ENCODE measurements at regions not wholly inside any gene's neighbourhood (a gene's known extent, or its start where the extent isn't known, plus 50 kb on each side); places are given as distances from the start of the nearest gene placed in this dataset.

DNA sequence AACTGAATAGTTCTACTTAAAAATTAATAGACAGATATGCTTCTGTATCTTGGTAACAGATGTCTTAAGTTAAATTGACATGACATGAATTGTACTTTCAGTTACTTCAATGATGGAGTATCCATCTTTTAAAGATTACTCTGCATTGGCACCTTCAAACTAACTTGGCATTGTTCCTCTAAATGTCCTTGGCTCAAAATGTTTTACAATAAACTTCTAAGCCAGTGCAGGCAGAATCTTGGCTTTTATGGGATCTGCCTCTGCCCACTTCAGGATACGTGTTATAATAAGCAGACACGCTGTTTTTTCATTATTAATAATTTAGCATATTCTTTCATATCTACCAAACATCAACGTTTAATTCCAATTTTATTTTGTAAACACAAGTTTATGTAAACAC, 873.4 kb upstream of the ADAMTS5 start:
- CTCF ChIA-PET = no interaction called here

DNA sequence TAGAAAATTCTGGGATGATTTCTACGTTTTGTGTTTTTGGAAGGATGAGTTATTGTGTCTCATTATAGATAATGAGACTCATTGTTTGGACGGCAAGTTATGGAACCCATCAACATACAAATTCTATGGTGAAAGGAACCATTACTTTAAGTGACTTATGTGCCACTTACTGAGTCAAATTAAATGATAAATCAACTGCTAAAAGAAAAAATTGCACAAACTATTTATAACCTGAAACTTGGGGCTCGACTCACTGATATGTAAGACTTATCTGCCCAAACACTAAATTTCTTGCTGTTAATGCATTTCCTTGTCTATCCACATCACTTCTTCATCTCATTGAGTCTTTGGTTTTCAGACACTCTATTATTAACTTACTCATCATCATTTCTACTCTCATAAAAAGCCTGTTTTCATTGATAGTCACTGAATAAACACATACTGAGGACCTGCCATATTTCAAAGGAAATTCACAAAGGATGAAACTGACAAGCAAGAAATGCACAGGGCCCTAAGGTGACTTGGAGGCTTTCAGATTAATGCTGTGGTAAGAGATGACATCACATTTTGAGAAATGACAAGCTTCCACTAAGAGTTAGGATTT, 872.7 kb upstream of the ADAMTS5 start:
- TF ChIP-seq, protein P1, sequence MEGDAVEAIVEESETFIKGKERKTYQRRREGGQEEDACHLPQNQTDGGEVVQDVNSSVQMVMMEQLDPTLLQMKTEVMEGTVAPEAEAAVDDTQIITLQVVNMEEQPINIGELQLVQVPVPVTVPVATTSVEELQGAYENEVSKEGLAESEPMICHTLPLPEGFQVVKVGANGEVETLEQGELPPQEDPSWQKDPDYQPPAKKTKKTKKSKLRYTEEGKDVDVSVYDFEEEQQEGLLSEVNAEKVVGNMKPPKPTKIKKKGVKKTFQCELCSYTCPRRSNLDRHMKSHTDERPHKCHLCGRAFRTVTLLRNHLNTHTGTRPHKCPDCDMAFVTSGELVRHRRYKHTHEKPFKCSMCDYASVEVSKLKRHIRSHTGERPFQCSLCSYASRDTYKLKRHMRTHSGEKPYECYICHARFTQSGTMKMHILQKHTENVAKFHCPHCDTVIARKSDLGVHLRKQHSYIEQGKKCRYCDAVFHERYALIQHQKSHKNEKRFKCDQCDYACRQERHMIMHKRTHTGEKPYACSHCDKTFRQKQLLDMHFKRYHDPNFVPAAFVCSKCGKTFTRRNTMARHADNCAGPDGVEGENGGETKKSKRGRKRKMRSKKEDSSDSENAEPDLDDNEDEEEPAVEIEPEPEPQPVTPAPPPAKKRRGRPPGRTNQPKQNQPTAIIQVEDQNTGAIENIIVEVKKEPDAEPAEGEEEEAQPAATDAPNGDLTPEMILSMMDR (IDR thresholded peaks at IDR 0.05) = no peak
- no peak for TF ChIP-seq EZH2 (IDR thresholded peaks at IDR 0.05; ENCODE audit: borderline replicate concordance, insufficient read depth, low read depth, low read length, poor library complexity, severe bottlenecking)
- ATAC-seq (ENCODE audit: low read depth) (no peak), DNase-seq (no peak)
- Histone ChIP-seq H3K9ac (ENCODE audit: low read length) (no peak overlapping the region), H3K4me3 (ENCODE audit: control extremely low read depth in 1 of 5, extremely low read depth in 1 of 5, insufficient read depth in 1 of 5, low read depth in 2 of 5, low read length in 4 of 5) (no peak overlapping the region), H4K20me1 (ENCODE audit: control insufficient read depth, insufficient read depth, low read length, poor library complexity, severe bottlenecking) (no peaks in the 10 kb centered on the region), H3K27me3 (replicated peaks in 1 of 4; ENCODE audit: control extremely low read depth in 1 of 4, control insufficient read depth in 3 of 4, insufficient read depth in 4 of 4, low read length in 3 of 4) (no peaks in the 10 kb centered on the region), H3K36me3 (replicated peaks in 1 of 2; ENCODE audit: control extremely low read depth in 1 of 2, control insufficient read depth in 1 of 2, extremely low read depth in 1 of 2, insufficient read depth in 2 of 2, low read length in 1 of 2) (no peaks in the 10 kb centered on the region), H3K9me3 (ENCODE audit: control extremely low read depth in 1 of 3, control insufficient read depth in 2 of 3, insufficient read depth in 1 of 3, low read length in 2 of 3) (peaks cover 0 to 4% (median 0%) of the 10 kb centered on the region in 3 donors), H3K4me1 (ENCODE audit: control insufficient read depth in 2 of 2, insufficient read depth in 2 of 2, low read length in 2 of 2) (no peaks in the 10 kb centered on the region), H3K27ac (ENCODE audit: low read length in 2 of 2) (no peak overlapping the region), H3K4me2 (replicated peaks; ENCODE audit: low read depth, low read length, poor library complexity, severe bottlenecking) (no peak overlapping the region), H2AFZ (ENCODE audit: insufficient read depth, low read depth, low read length, poor library complexity, severe bottlenecking) (no peak overlapping the region), H3K79me2 (ENCODE audit: control insufficient read depth, insufficient read depth, low read length) (no peaks in the 10 kb centered on the region)
- intact Hi-C loops (cut with micrococcal nuclease) = no loop called here
- Mint-ChIP-seq H3K9me3 (ENCODE audit: insufficient read depth) (peaks cover 1% of the 10 kb centered on the region), H3K27ac (no peak overlapping the region), H3K27me3 (no peaks in the 10 kb centered on the region), H3K4me3 (no peak overlapping the region), H3K4me1 (no peaks in the 10 kb centered on the region)
- CTCF ChIA-PET = no interaction called here
- WGBS (ENCODE audit: insufficient coverage) = 70% methylated on average over 1 of the region's 3 CpGs
- POLR2A ChIA-PET = no interaction called here

More for the DNA sequence above, 873.4 kb upstream of the ADAMTS5 start:
- intact Hi-C loops (cut with micrococcal nuclease) = no loop called here
- Mint-ChIP-seq H3K27ac (no peak overlapping the region), H3K4me3 (no peak overlapping the region), H3K4me1 (no peaks in the 10 kb centered on the region), H3K9me3 (ENCODE audit: insufficient read depth) (peaks cover 1% of the 10 kb centered on the region), H3K27me3 (no peaks in the 10 kb centered on the region)
- H3K9me3 ChIP-seq (ENCODE audit: control extremely low read depth in 1 of 3, control insufficient read depth in 2 of 3, insufficient read depth in 1 of 3, low read length in 2 of 3) = peaks cover 0 to 4% (median 0%) of the 10 kb centered on the region in 3 donors
- H4K20me1 ChIP-seq (ENCODE audit: control insufficient read depth, insufficient read depth, low read length, poor library complexity, severe bottlenecking) = no peaks in the 10 kb centered on the region
- no peaks in the 10 kb centered on the region for H3K27me3 ChIP-seq (replicated peaks in 1 of 4; ENCODE audit: control extremely low read depth in 1 of 4, control insufficient read depth in 3 of 4, insufficient read depth in 4 of 4, low read length in 3 of 4)
- DNase-seq = no peak
- no CpG with 5 or more reads among the region's 3 CpGs for WGBS (ENCODE audit: insufficient coverage)
- no peak overlapping the region for H3K4me2 ChIP-seq (replicated peaks; ENCODE audit: low read depth, low read length, poor library complexity, severe bottlenecking)
- H3K79me2 ChIP-seq (ENCODE audit: control insufficient read depth, insufficient read depth, low read length) = no peaks in the 10 kb centered on the region
- POLR2A ChIA-PET = no interaction called here
- no peaks in the 10 kb centered on the region for H3K36me3 ChIP-seq (replicated peaks in 1 of 2; ENCODE audit: control extremely low read depth in 1 of 2, control insufficient read depth in 1 of 2, extremely low read depth in 1 of 2, insufficient read depth in 2 of 2, low read length in 1 of 2)
- no peak overlapping the region for H3K4me3 ChIP-seq (ENCODE audit: control extremely low read depth in 1 of 5, extremely low read depth in 1 of 5, insufficient read depth in 1 of 5, low read depth in 2 of 5, low read length in 4 of 5)
- no peak overlapping the region for H3K27ac ChIP-seq (ENCODE audit: low read length in 2 of 2)
- H3K9ac ChIP-seq (ENCODE audit: low read length) = no peak overlapping the region
- no peak for ATAC-seq (ENCODE audit: low read depth)
- no peak overlapping the region for H2AFZ ChIP-seq (ENCODE audit: insufficient read depth, low read depth, low read length, poor library complexity, severe bottlenecking)
- no peak for TF ChIP-seq EZH2 (IDR thresholded peaks at IDR 0.05; ENCODE audit: borderline replicate concordance, insufficient read depth, low read depth, low read length, poor library complexity, severe bottlenecking)
- TF ChIP-seq, protein P1 (IDR thresholded peaks at IDR 0.05) = no peak
- no peaks in the 10 kb centered on the region for H3K4me1 ChIP-seq (ENCODE audit: control insufficient read depth in 2 of 2, insufficient read depth in 2 of 2, low read length in 2 of 2)
